WTC11 (cell line): ENCODE measurements at regions not wholly inside any gene's neighbourhood (a gene's known extent, or its start where the extent isn't known, plus 50 kb on each side); places are given as distances from the start of the nearest gene placed in this dataset.

ENCODE experiments used
- ATAC-seq: fragments of 200-7000 bp; cut with Tn5 transposase; 2 replicates; pipeline ENCODE4 v1.10.0; 2021; ENCODE audit warnings: mild to moderate bottlenecking, moderate library complexity
- CTCF ChIA-PET: fragments of 300-600 bp; sonication (Branson Sonifier 250); formaldehyde crosslinking; loops from one replicate; lab custom pipeline; 2021; ENCODE audit warnings: antibody characterized with exemption; lab: Charles Lee
- POLR2A ChIA-PET: fragments of 350-600 bp; sonication (Branson Sonifier 250); formaldehyde crosslinking; loops from one replicate; lab custom pipeline; 2021; ENCODE audit warnings: antibody characterized with exemption; lab: Charles Lee
- DNase-seq: peaks from one replicate; pipeline ENCODE4 v3.0.0; 2021; ENCODE audit warnings: low spot score
- H3K27ac Mint-ChIP-seq: 2 replicates; pipeline ENCODE4 v1.8.0; 2021; ENCODE audit warnings: mixed read lengths
- H3K27me3 Mint-ChIP-seq: 2 replicates; pipeline ENCODE4 v1.8.0; 2021; ENCODE audit warnings: low read depth, mild to moderate bottlenecking, moderate library complexity, mixed read lengths
- H3K36me3 Mint-ChIP-seq: 2 replicates; pipeline ENCODE4 v1.8.0; 2021; ENCODE audit warnings: mixed read lengths
- H3K4me1 Mint-ChIP-seq: 2 replicates; pipeline ENCODE4 v1.8.0; 2022; ENCODE audit warnings: mixed read lengths
- H3K4me3 Mint-ChIP-seq: 2 replicates; pipeline ENCODE4 v1.8.0; 2021; ENCODE audit warnings: mild to moderate bottlenecking, moderate library complexity, mixed read lengths
- H3K9me3 Mint-ChIP-seq: 2 replicates; pipeline ENCODE4 v1.8.0; 2021; ENCODE audit warnings: mixed read lengths
- CBFB ChIP-seq: sonication (generic); formaldehyde crosslinking; IDR thresholded peaks from 2 replicates; pipeline ENCODE4 v1.8.1; 2022; ENCODE audit warnings: mild to moderate bottlenecking, low read depth, missing genetic modification reagents
- ESRRA ChIP-seq: sonication (generic); formaldehyde crosslinking; IDR thresholded peaks from 2 replicates; pipeline ENCODE4 v1.8.1; 2022; ENCODE audit warnings: mild to moderate bottlenecking, missing genetic modification reagents, borderline replicate concordance
- GABPB1 ChIP-seq: sonication (generic); formaldehyde crosslinking; IDR thresholded peaks from 2 replicates; pipeline ENCODE4 v1.8.1; 2023; ENCODE audit warnings: mild to moderate bottlenecking, missing genetic modification reagents
- GRHL2 ChIP-seq: fragments of 250-450 bp; sonication (Bioruptor Pico); IDR thresholded peaks from 2 replicates; pipeline ENCODE4 v1.8.0; 2022; ENCODE audit warnings: mild to moderate bottlenecking, moderate library complexity; ENCODE audit not compliant: insufficient replicate concordance, severe bottlenecking
- RORB ChIP-seq: fragments of 250-450 bp; sonication (Bioruptor Pico); IDR thresholded peaks from 2 replicates; pipeline ENCODE4 v1.9.0; 2021; ENCODE audit warnings: mild to moderate bottlenecking
- SMAD3 ChIP-seq: sonication (generic); formaldehyde crosslinking; IDR thresholded peaks from 2 replicates; pipeline ENCODE4 v1.8.0; 2022; ENCODE audit warnings: missing genetic modification reagents, mild to moderate bottlenecking, borderline replicate concordance
- TP53 ChIP-seq: sonication (generic); formaldehyde crosslinking; IDR thresholded peaks from 2 replicates; pipeline ENCODE4 v1.8.1; 2023; ENCODE audit warnings: mild to moderate bottlenecking, missing genetic modification reagents
- ZNF219 ChIP-seq: sonication (generic); formaldehyde crosslinking; IDR thresholded peaks from 2 replicates; pipeline ENCODE4 v1.8.0; 2023; ENCODE audit warnings: missing genetic modification reagents, mild to moderate bottlenecking, borderline replicate concordance
- ZNF263 ChIP-seq: sonication (generic); formaldehyde crosslinking; IDR thresholded peaks from 2 replicates; pipeline ENCODE4 v1.8.1; 2022; ENCODE audit warnings: low read depth, mild to moderate bottlenecking, moderate library complexity, missing genetic modification reagents
- ZNF396 ChIP-seq: fragments of 250-450 bp; sonication (Bioruptor Pico); IDR thresholded peaks from 2 replicates; pipeline ENCODE4 v1.8.0; 2021; ENCODE audit warnings: mild to moderate bottlenecking, moderate library complexity, borderline replicate concordance
- TF ChIP-seq, protein P1 (sequence below): sonication (generic); formaldehyde crosslinking; IDR thresholded peaks from 2 replicates; pipeline ENCODE4 v1.8.0; 2022; ENCODE audit warnings: mild to moderate bottlenecking, missing genetic modification reagents
- TF ChIP-seq, protein P2 (sequence below): sonication (generic); formaldehyde crosslinking; conservative IDR thresholded peaks from 2 replicates; pipeline ENCODE4 v1.8.1; 2022; ENCODE audit warnings: mild to moderate bottlenecking, missing genetic modification reagents
- TF ChIP-seq, protein P3 (sequence below): sonication (generic); formaldehyde crosslinking; IDR thresholded peaks from 2 replicates; pipeline ENCODE4 v1.8.1; 2023; ENCODE audit warnings: mild to moderate bottlenecking, missing genetic modification reagents
- TF ChIP-seq, protein P4 (sequence below): sonication (generic); formaldehyde crosslinking; IDR thresholded peaks from 2 replicates; pipeline ENCODE4 v1.8.1; 2022; ENCODE audit warnings: mild to moderate bottlenecking, missing genetic modification reagents, moderate library complexity, borderline replicate concordance
- TF ChIP-seq, protein P5 (sequence below): sonication (generic); formaldehyde crosslinking; IDR thresholded peaks from 2 replicates; pipeline ENCODE4 v1.8.1; 2023; ENCODE audit warnings: mild to moderate bottlenecking, missing genetic modification reagents, moderate library complexity

DNA sequence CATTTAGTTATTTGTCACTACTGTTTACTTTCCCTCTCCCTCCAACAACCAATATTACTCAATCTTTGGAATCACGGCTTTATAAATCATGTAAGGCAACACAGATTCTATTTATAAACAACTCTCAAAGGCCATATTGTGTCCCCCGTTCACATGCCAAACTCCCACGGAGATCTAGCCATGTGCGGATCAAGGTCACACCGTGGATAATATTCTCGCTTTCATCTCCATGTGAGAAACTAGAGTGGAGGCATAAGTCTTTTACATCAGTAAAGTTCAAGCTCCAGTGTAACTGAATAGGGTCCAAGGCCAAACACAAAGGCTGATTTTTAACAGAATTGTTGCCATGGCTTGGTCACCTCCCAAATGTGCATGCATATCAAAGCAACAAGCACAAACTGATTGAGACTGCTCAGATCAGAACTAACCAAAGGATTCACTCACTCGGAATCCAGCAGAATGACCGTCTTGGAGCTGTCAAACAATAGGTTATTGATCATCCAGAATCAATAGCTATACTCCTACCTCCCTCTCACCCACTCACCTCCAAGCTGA is 569.5 kb upstream of the LRRN3 start:
- Mint-ChIP-seq H3K27ac (no peak overlapping the region), H3K27me3 (no peaks in the 10 kb centered on the region; the same call in 1 of the 2 replicates), H3K36me3 (peaks cover 6% of the 10 kb centered on the region), H3K4me1 (peaks cover 11% of the 10 kb centered on the region)
- DNase-seq: no peak
- POLR2A ChIA-PET: no interaction called here
- ATAC-seq: no peak
- TF ChIP-seq ESRRA (CRISPR knock-in tag): no peak
- no peak for TF ChIP-seq ZNF263 (CRISPR knock-in tag)
- TF ChIP-seq RORB (CRISPR knock-in tag): no peak
- no peak for TF ChIP-seq CBFB (CRISPR knock-in tag)
- TF ChIP-seq, protein P1, sequence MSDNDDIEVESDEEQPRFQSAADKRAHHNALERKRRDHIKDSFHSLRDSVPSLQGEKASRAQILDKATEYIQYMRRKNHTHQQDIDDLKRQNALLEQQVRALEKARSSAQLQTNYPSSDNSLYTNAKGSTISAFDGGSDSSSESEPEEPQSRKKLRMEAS (CRISPR knock-in tag): no peak
- TF ChIP-seq, all 79 proteins: peak for 0
- CTCF ChIA-PET: no interaction called here
- H3K9me3 Mint-ChIP-seq: peaks cover 37% of the 10 kb centered on the region
- H3K4me3 Mint-ChIP-seq: no peak overlapping the region

DNA sequence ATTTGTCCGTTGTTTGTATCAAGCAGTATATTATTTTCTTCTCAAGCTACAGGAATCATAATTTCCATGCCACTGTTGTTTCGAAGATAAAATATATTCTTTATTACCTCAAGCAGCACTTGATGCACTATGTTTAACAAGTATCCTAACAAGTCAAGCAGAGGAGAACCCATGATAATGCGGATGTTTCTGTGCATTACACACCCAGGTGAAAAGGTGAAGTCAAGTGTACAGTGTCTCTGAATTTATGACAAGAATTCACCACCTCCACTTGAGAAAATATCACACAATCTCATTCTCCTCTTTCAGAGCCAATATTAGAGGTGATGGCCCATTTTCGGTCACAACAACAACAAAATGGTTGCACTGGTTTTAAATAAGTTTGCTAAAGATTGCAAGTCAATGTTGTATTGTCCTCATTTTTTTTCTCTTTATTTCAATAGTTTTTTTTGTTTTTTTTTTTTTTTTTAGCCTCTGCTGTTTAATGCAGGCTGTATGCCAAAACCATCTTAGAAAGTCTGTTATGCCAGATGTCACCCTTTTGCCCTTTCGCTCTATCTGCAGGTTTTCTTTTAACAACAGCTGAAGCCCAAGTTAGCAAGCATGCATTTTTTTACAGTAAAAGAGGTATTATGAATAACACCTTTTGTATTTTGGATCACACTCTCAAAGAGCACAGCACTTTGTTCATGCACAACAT is 568.7 kb upstream of the LRRN3 start:
- CTCF ChIA-PET: interaction anchor here (1.2 kb wide), 1 partner anchor 577 kb away, joined by 3 read pairs; no protein-coding TSS in a partner anchor
- H3K4me3 Mint-ChIP-seq: no peak overlapping the region
- H3K36me3 Mint-ChIP-seq: peaks cover 6% of the 10 kb centered on the region
- ATAC-seq (no peak), DNase-seq (no peak)
- H3K27ac Mint-ChIP-seq: no peak overlapping the region
- TF ChIP-seq ZNF219: no peak
- TF ChIP-seq, protein P2, sequence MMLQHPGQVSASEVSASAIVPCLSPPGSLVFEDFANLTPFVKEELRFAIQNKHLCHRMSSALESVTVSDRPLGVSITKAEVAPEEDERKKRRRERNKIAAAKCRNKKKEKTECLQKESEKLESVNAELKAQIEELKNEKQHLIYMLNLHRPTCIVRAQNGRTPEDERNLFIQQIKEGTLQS: no peak
- TF ChIP-seq ZNF396 (CRISPR knock-in tag): no peak
- TF ChIP-seq, protein P3, sequence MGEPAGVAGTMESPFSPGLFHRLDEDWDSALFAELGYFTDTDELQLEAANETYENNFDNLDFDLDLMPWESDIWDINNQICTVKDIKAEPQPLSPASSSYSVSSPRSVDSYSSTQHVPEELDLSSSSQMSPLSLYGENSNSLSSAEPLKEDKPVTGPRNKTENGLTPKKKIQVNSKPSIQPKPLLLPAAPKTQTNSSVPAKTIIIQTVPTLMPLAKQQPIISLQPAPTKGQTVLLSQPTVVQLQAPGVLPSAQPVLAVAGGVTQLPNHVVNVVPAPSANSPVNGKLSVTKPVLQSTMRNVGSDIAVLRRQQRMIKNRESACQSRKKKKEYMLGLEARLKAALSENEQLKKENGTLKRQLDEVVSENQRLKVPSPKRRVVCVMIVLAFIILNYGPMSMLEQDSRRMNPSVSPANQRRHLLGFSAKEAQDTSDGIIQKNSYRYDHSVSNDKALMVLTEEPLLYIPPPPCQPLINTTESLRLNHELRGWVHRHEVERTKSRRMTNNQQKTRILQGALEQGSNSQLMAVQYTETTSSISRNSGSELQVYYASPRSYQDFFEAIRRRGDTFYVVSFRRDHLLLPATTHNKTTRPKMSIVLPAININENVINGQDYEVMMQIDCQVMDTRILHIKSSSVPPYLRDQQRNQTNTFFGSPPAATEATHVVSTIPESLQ (CRISPR knock-in tag): no peak
- no peak for TF ChIP-seq SMAD3 (CRISPR knock-in tag)
- TF ChIP-seq, protein P1 (CRISPR knock-in tag): no peak
- TF ChIP-seq GRHL2: no peak
- H3K9me3 Mint-ChIP-seq: peaks cover 37% of the 10 kb centered on the region
- POLR2A ChIA-PET: no interaction called here
- H3K4me1 Mint-ChIP-seq: peaks cover 11% of the 10 kb centered on the region
- no peaks in the 10 kb centered on the region; the same call in 1 of the 2 replicates for H3K27me3 Mint-ChIP-seq

DNA sequence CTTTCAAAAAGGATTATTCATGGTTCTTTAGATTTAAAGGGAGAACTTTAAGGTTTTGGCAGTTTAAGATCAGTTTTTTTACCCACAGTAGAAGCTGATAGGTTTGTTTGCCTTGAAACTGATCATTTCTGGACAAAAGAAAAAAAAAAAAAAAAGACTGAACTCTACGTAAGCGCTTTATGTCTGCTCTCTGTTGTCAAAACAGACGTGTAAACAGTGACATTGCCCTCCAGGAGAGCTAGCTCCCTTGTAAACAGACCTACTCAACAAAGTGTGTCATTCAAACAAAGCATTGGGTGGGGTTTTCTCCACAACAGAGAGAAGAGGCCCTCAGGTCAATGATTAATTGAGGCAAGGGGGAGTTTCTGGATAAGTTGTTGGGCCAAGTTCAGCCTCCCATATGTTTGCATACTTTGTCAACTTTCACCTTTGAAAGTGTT is 568.1 kb upstream of the LRRN3 start:
- POLR2A ChIA-PET: interaction anchor here (0.7 kb wide), 1 partner anchor 985 kb away, joined by 3 read pairs; no protein-coding TSS in a partner anchor
- no peak for DNase-seq

More for the DNA sequence above, 568.1 kb upstream of the LRRN3 start:
- Mint-ChIP-seq H3K27me3 (no peaks in the 10 kb centered on the region; the same call in 1 of the 2 replicates), H3K27ac (0 out of 2 replicates have a peak overlapping the region, but pooled peaks have one; percentile 35), H3K4me1 (peaks cover 11% of the 10 kb centered on the region), H3K9me3 (peaks cover 40% of the 10 kb centered on the region), H3K4me3 (no peak overlapping the region), H3K36me3 (peaks cover 6% of the 10 kb centered on the region)
- peak; percentile 76 for ATAC-seq
- TF ChIP-seq, protein P4, sequence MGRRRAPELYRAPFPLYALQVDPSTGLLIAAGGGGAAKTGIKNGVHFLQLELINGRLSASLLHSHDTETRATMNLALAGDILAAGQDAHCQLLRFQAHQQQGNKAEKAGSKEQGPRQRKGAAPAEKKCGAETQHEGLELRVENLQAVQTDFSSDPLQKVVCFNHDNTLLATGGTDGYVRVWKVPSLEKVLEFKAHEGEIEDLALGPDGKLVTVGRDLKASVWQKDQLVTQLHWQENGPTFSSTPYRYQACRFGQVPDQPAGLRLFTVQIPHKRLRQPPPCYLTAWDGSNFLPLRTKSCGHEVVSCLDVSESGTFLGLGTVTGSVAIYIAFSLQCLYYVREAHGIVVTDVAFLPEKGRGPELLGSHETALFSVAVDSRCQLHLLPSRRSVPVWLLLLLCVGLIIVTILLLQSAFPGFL (CRISPR knock-in tag): no peak
- TF ChIP-seq, protein P5, sequence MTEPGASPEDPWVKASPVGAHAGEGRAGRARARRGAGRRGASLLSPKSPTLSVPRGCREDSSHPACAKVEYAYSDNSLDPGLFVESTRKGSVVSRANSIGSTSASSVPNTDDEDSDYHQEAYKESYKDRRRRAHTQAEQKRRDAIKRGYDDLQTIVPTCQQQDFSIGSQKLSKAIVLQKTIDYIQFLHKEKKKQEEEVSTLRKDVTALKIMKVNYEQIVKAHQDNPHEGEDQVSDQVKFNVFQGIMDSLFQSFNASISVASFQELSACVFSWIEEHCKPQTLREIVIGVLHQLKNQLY (CRISPR knock-in tag): no peak
- TF ChIP-seq GABPB1 (CRISPR knock-in tag) (peak; percentile 64; the same call in 1 of the 2 replicates), TP53 (no peak)
- CTCF ChIA-PET: interaction anchor here (1.2 kb wide), 1 partner anchor 576 kb away, joined by 3 read pairs; no protein-coding TSS in a partner anchor
